Spleen (tissue), 11 donors: ENCODE measurements at regions not wholly inside any gene's neighbourhood (a gene's known extent, or its start where the extent isn't known, plus 50 kb on each side); places are given as distances from the start of the nearest gene placed in this dataset.

Experiments
- DNase-seq: peaks from one replicate; pipeline ENCODE4 v3.0.0-alpha.2; 2020
- H3K27ac ChIP-seq, 8 donors: fragments of 200-600 bp; sonication (generic) in 7 of 8; 1 replicate in 4 of 8; 2 replicates in 4 of 8; pipeline versions ENCODE4 v1.5.0 to v1.8.0; 2016 to 2021; ENCODE audit warnings: inconsistent platforms in 4 of 8, mild to moderate bottlenecking in 4 of 8, moderate library complexity in 1 of 8
- H3K27me3 ChIP-seq, 7 donors: fragments of 200-600 bp; sonication (generic) in 6 of 7; replicated peaks in 1 of 7; 1 replicate in 4 of 7; 2 replicates in 3 of 7; pipeline versions ENCODE4 v1.5.0 to v1.8.0; 2016 to 2021; ENCODE audit warnings: inconsistent platforms in 3 of 7, mild to moderate bottlenecking in 1 of 7
- H3K36me3 ChIP-seq, 6 donors: fragments of 200-600 bp; sonication (generic) in 5 of 6; 1 replicate in 4 of 6; 2 replicates in 2 of 6; pipeline versions ENCODE4 v1.5.0 to v1.8.0; 2016 to 2021; ENCODE audit warnings: inconsistent platforms in 2 of 6
- H3K4me1 ChIP-seq, 6 donors: fragments of 200-600 bp; sonication (generic) in 5 of 6; 1 replicate in 3 of 6; 2 replicates in 3 of 6; pipeline versions ENCODE4 v1.5.0 to v1.8.0; 2016 to 2021; ENCODE audit warnings: inconsistent platforms in 3 of 6
- H3K4me3 ChIP-seq, 8 donors: fragments of 200-600 bp; sonication (generic) in 7 of 8; 1 replicate in 4 of 8; 2 replicates in 4 of 8; pipeline versions ENCODE4 v1.5.0 to v1.8.0; 2016 to 2021; ENCODE audit warnings: inconsistent platforms in 4 of 8, mild to moderate bottlenecking in 4 of 8, moderate library complexity in 2 of 8
- H3K9me3 ChIP-seq, 8 donors: fragments of 200-600 bp; sonication (generic) in 7 of 8; 1 replicate in 4 of 8; 2 replicates in 4 of 8; pipeline versions ENCODE4 v1.5.0 to v1.8.0; 2016 to 2021; ENCODE audit warnings: inconsistent platforms in 4 of 8
- CTCF ChIP-seq, 11 experiments: fragments of 200-600 bp in 7 of 11; fragments of 450-650 bp in 4 of 11; sonication (generic) in 4 of 11; IDR thresholded peaks in 8 of 11; conservative IDR thresholded peaks in 3 of 11; 1 replicate in 7 of 11; 2 replicates in 4 of 11; pipeline versions ENCODE4 v1.4.0 to v1.8.0; 2016 to 2021; ENCODE audit warnings: antibody characterized with exemption in 11 of 11, inconsistent platforms in 4 of 11, mild to moderate bottlenecking in 1 of 11
- POLR2A ChIP-seq, 3 donors: fragments of 450-650 bp; IDR thresholded peaks; one replicate each; pipeline ENCODE4 v1.5.1; 2017; ENCODE audit warnings: antibody characterized with exemption in 3 of 3, mild to moderate bottlenecking in 1 of 3
- POLR2AphosphoS5 ChIP-seq, 3 donors: sonication (generic); formaldehyde crosslinking; IDR thresholded peaks; one replicate each; pipeline ENCODE4 v1.5.1; 2017; ENCODE audit warnings: antibody characterized with exemption in 3 of 3
- WGBS, 5 donors: extraction: QIAGEN DNeasy Blood & Tissue Kit in 3 of 5; methylation state at CpG; one replicate each; pipeline versions ENCODE4 v1.1.5 to v1.1.7; 2013 to 2018; 5-methylcytosine and 5-hydroxymethylcytosine counted together
- intact Hi-C: fragments of 100-400 bp; cut with DNase I; formaldehyde crosslinking; loops from one replicate; pipeline ENCODE4 v1.15.0; 2023; ENCODE audit warnings: low total_unique reads
- donor health status: healthy with polysubstance abuse.
- donor health status: DM: no; HTN: no; CAD: no; lungs with moderate emphysema.
- donor health status: DM: no; HTN: no; CAD: no.
- donor health status: Bipolar disorder and iron deficiency.
- donor health status: healthy.
- donor health status: DM: no; HTN: no; CAD: no.
- donor health status: DM: yes; HTN: yes; CAD: no.

GRCh38 chr5:144880513-144880912 lies 709.8 kb downstream of the KCTD16 start:
- WGBS, 5 donors, result 74 to 81% (median 76%) methylated on average over 2 of the region's 2 CpGs
- Histone ChIP-seq H3K4me1 (no peaks in the 10 kb centered on the region), H3K36me3 (no peaks in the 10 kb centered on the region), H3K27ac (no peak overlapping the region), H3K27me3 (no peaks in the 10 kb centered on the region), H3K9me3 (peaks cover 0 to 4% (median 0%) of the 10 kb centered on the region in 8 donors), H3K4me3 (no peak overlapping the region)
- no peak for DNase-seq
- intact Hi-C loops, result no loop called here
- no peak for TF ChIP-seq POLR2A (IDR thresholded peaks at IDR 0.05)
- no peak for TF ChIP-seq POLR2AphosphoS5 (IDR thresholded peaks at IDR 0.05)
- TF ChIP-seq CTCF (IDR thresholded peaks at IDR 0.05 in 8 of 11, conservative IDR thresholded peaks at IDR 0.05 in 3 of 11), result no peak

DNA sequence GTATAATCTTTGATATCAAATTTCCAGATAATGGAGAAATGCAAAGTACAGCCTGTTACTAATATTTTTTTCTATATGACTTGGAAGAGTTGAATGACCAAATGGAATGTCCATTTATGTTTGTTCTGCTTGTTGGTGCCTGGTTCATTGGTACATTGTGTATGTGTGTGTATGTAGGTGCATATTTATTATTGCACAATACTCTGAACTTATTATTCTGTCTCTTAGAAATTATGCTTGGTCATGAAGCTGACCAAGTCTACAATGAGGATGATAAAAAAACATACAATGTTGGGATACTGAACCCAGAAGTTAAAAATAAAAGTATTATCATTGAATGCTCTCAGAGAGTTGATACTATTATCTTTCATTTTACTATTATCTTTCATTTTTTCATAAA lies 706.3 kb downstream of the KCTD16 start:
- TF ChIP-seq CTCF (IDR thresholded peaks at IDR 0.05 in 8 of 11, conservative IDR thresholded peaks at IDR 0.05 in 3 of 11), result no peak
- TF ChIP-seq POLR2AphosphoS5 (IDR thresholded peaks at IDR 0.05), result no peak
- TF ChIP-seq POLR2A (IDR thresholded peaks at IDR 0.05), result no peak
- Histone ChIP-seq H3K36me3 (no peaks in the 10 kb centered on the region), H3K4me3 (no peak overlapping the region), H3K4me1 (no peaks in the 10 kb centered on the region), H3K9me3 (peaks cover 0 to 5% (median 0%) of the 10 kb centered on the region in 8 donors), H3K27ac (no peak overlapping the region), H3K27me3 (no peaks in the 10 kb centered on the region)
- no peak for DNase-seq
- intact Hi-C loops, result no loop called here

DNA sequence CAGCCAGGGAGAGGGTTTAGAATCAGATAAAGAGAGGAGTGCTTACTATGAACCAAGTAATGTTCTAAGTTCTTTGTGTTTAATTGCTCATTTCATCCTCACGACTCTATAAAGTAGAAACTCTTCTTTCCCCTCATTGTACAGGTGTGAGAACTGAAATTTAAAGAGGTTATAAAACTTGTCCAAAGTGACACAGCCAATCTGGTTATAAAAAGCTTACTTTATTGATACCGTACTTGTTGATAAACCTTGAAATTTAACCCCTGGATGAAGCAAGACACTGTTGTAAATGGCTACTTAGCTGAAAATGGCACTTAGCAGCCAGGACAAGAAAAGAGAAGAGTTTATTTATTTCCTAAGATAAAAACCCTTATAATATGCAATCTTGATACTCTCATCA lies 702.4 kb downstream of the KCTD16 start:
- no peaks in the 10 kb centered on the region for H3K27me3 ChIP-seq
- no peaks in the 10 kb centered on the region for H3K36me3 ChIP-seq
- 46 to 89% (median 72%) methylated on average over 2 of the region's 2 CpGs for WGBS, 5 donors
- no peak overlapping the region for H3K27ac ChIP-seq
- intact Hi-C loops, result no loop called here
- H3K9me3 ChIP-seq, result peaks cover 0 to 5% (median 0%) of the 10 kb centered on the region in 8 donors
- TF ChIP-seq CTCF (IDR thresholded peaks at IDR 0.05 in 8 of 11, conservative IDR thresholded peaks at IDR 0.05 in 3 of 11), result no peak
- no peak for TF ChIP-seq POLR2A (IDR thresholded peaks at IDR 0.05)
- TF ChIP-seq POLR2AphosphoS5 (IDR thresholded peaks at IDR 0.05), result no peak
- no peak for DNase-seq
- no peak overlapping the region for H3K4me3 ChIP-seq
- no peaks in the 10 kb centered on the region for H3K4me1 ChIP-seq

- intact Hi-C loops, result no loop called here
- no peaks in the 10 kb centered on the region for H3K9me3 ChIP-seq
- no peaks in the 10 kb centered on the region for H3K27me3 ChIP-seq
- H3K36me3 ChIP-seq, result no peaks in the 10 kb centered on the region
- TF ChIP-seq CTCF (IDR thresholded peaks at IDR 0.05 in 8 of 11, conservative IDR thresholded peaks at IDR 0.05 in 3 of 11) (no peak), POLR2A (IDR thresholded peaks at IDR 0.05) (no peak), POLR2AphosphoS5 (IDR thresholded peaks at IDR 0.05) (no peak)
- no peak overlapping the region for H3K4me3 ChIP-seq
- no peak for DNase-seq
- no peak overlapping the region for H3K27ac ChIP-seq
- peaks cover 0 to 4% (median 0%) of the 10 kb centered on the region in 6 donors for H3K4me1 ChIP-seq
These were observed 693.4 kb downstream of the KCTD16 start for GRCh38 chr5:144864118-144864517.
